ENCODE measurements at regions not wholly inside any gene's neighbourhood (a gene's known extent, or its start where the extent isn't known, plus 50 kb on each side); places are given as distances from the start of the nearest gene placed in this dataset.

DNA sequence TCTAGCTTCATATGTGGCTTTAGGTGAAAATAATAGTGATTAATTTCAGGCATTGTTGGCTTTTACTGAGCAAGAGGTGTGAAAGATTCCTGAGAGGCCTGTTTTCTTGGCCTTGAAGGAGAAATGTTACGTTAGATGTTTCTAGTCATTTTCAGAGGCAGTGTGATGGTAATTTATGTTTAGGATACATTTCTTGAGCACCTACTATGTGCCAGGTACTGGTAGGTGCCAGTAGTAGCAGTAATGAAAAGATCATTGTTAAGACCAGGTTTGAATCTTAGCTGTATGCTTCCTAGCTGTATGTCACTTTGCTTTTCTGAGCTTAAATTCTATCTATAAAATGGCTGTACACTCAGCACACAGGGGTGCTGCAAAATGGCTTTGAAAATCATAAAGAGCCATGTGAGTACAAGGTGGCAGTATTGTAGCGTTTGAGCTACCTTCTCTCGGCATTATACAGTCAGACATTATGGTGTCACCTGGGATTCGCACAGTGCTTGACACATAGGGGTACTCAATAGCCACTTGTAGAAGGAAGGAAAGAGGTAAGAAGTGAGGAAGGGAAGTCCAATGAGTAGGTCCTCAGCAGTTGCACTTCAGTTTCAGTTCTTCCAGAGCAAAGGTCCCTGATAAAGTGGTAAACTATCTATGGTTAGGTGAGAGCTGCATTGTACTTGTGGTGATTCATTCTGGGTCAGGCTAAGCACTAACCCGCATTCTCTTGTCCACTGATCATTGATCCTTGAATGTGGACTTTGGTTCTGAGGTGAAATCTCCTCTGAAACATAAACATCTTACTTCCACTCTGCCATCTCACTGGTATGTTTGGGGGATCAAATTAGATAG, 166.5 kb upstream of the NR3C1 start:
- H3K9ac ChIP-seq = no peak overlapping the region
- H3F3A ChIP-seq (ENCODE audit: low read depth) = no peaks in the 10 kb centered on the region
- no peaks in the 10 kb centered on the region for H3K4me1 ChIP-seq

DNA sequence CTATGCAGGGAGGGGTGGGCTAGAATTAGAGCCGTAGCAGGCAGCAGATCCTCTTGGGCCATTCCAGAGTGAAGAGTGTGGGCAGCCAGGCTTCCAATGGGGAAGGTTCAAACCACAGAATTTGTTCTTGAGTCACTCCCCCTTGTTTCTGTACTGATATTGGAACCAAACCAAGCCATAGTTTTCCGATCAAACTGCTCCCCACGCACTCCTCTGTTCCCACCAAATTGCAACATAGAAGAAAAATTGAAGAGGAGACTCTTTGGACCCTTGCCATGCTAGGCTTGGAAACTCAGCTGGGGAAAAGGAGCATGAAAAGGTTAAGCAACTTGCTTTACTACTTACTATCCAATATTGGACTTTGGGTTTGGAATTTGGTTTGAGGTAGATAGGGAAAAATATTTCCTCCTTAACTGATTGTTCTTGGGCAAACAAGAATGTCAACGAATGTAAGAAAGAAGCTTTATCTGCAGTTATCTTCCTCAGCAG, 165.8 kb upstream of the NR3C1 start:
- no peaks in the 10 kb centered on the region for H3K27me3 Mint-ChIP-seq (ENCODE audit: insufficient read depth, low read depth)
- Histone ChIP-seq H3K9me3 (ENCODE audit: low read depth) (no peaks in the 10 kb centered on the region), H3K4me3 (no peak overlapping the region), H3K27ac (no peak overlapping the region), H3F3A (ENCODE audit: low read depth) (no peaks in the 10 kb centered on the region), H3K4me2 (no peak overlapping the region), H2AFZ (replicated peaks) (no peak overlapping the region), H3K4me1 (no peaks in the 10 kb centered on the region), H3K27me3 (no peaks in the 10 kb centered on the region), H4K20me1 (ENCODE audit: low read depth) (no peaks in the 10 kb centered on the region), H3K36me3 (no peaks in the 10 kb centered on the region), H3K79me2 (ENCODE audit: low read depth) (no peaks in the 10 kb centered on the region), H3K9ac (no peak overlapping the region)
- H3K4me1 Mint-ChIP-seq = no peaks in the 10 kb centered on the region
- no peak for DNase-seq (ENCODE audit: low spot score)
- no peaks in the 10 kb centered on the region for H3K36me3 Mint-ChIP-seq
- H3K9me3 Mint-ChIP-seq = no peaks in the 10 kb centered on the region
- H3K4me3 Mint-ChIP-seq = no peak overlapping the region
- no peak overlapping the region for H3K27ac Mint-ChIP-seq
- no peak for TF ChIP-seq EZH2 (IDR thresholded peaks at IDR 0.05)
- TF ChIP-seq, protein P1, sequence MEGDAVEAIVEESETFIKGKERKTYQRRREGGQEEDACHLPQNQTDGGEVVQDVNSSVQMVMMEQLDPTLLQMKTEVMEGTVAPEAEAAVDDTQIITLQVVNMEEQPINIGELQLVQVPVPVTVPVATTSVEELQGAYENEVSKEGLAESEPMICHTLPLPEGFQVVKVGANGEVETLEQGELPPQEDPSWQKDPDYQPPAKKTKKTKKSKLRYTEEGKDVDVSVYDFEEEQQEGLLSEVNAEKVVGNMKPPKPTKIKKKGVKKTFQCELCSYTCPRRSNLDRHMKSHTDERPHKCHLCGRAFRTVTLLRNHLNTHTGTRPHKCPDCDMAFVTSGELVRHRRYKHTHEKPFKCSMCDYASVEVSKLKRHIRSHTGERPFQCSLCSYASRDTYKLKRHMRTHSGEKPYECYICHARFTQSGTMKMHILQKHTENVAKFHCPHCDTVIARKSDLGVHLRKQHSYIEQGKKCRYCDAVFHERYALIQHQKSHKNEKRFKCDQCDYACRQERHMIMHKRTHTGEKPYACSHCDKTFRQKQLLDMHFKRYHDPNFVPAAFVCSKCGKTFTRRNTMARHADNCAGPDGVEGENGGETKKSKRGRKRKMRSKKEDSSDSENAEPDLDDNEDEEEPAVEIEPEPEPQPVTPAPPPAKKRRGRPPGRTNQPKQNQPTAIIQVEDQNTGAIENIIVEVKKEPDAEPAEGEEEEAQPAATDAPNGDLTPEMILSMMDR (IDR thresholded peaks at IDR 0.05) = no peak
- TF ChIP-seq EZH2phosphoT487 (IDR thresholded peaks at IDR 0.05) = no peak

More for the DNA sequence above, 166.5 kb upstream of the NR3C1 start:
- no peak overlapping the region for H3K27ac Mint-ChIP-seq
- no peaks in the 10 kb centered on the region for H3K9me3 Mint-ChIP-seq
- no peaks in the 10 kb centered on the region for H3K27me3 Mint-ChIP-seq (ENCODE audit: insufficient read depth, low read depth)
- Histone ChIP-seq H3K79me2 (ENCODE audit: low read depth) (no peaks in the 10 kb centered on the region), H2AFZ (replicated peaks) (no peak overlapping the region), H3K36me3 (no peaks in the 10 kb centered on the region), H3K27ac (no peak overlapping the region), H3K4me3 (no peak overlapping the region), H3K9me3 (ENCODE audit: low read depth) (no peaks in the 10 kb centered on the region), H3K4me2 (no peak overlapping the region), H4K20me1 (ENCODE audit: low read depth) (no peaks in the 10 kb centered on the region), H3K27me3 (no peaks in the 10 kb centered on the region)
- TF ChIP-seq, protein P1 (IDR thresholded peaks at IDR 0.05) = no peak
- TF ChIP-seq EZH2 (IDR thresholded peaks at IDR 0.05) (no peak), EZH2phosphoT487 (IDR thresholded peaks at IDR 0.05) (no peak)
- H3K4me3 Mint-ChIP-seq = no peak overlapping the region
- H3K36me3 Mint-ChIP-seq = no peaks in the 10 kb centered on the region
- DNase-seq (ENCODE audit: low spot score) = no peak
- H3K4me1 Mint-ChIP-seq = no peaks in the 10 kb centered on the region

DNA sequence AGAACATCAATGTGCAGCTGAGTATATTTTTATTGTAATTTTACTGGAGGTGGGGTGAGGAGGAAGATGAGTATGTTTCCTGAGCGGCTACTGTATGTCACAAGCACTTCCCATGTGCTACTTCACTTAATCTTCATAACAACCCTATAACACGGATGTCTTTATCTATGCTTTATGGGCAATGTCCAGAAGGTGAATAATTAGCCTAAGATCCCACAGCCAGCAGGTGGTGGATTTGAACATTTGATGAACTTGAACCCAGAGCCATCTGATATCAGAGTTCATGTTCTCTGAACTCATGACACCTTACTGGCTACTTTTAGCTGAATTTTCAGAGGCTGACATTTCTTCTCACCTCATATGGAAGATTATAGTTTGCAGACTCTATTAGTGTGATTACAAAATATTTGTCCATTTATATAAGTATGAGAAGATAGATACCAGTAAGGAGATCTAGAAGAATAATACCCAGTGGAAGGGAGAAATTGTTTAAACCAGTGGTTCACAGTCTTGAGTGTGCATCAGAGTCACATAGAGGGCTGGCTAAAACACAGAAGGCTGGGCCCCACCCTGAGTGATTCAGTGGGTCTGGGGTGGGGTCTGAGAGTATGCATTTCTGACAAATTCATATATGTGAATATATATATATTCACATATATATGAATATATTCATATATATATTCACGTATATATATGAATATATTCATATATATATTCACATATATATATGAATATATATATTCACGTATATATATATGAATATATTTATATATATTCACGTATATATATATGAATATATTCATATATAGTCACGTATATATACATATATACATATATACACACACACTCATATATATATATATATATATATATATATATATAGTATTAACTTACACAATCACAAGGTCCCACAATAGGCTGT, 164.4 kb upstream of the NR3C1 start:
- no peaks in the 10 kb centered on the region for H3K36me3 Mint-ChIP-seq
- no peak overlapping the region for H3K27ac Mint-ChIP-seq
- Histone ChIP-seq H3K27me3 (no peaks in the 10 kb centered on the region), H2AFZ (replicated peaks) (no peak overlapping the region), H4K20me1 (ENCODE audit: low read depth) (no peaks in the 10 kb centered on the region), H3K79me2 (ENCODE audit: low read depth) (no peaks in the 10 kb centered on the region), H3K27ac (no peak overlapping the region), H3F3A (ENCODE audit: low read depth) (no peaks in the 10 kb centered on the region), H3K36me3 (no peaks in the 10 kb centered on the region), H3K4me3 (no peak overlapping the region), H3K4me2 (no peak overlapping the region), H3K9ac (no peak overlapping the region), H3K9me3 (ENCODE audit: low read depth) (no peaks in the 10 kb centered on the region), H3K4me1 (no peaks in the 10 kb centered on the region)
- H3K9me3 Mint-ChIP-seq = no peaks in the 10 kb centered on the region
- H3K4me3 Mint-ChIP-seq = no peak overlapping the region
- TF ChIP-seq EZH2phosphoT487 (IDR thresholded peaks at IDR 0.05) (no peak), EZH2 (IDR thresholded peaks at IDR 0.05) (no peak)
- TF ChIP-seq, protein P1 (IDR thresholded peaks at IDR 0.05) = no peak
- H3K4me1 Mint-ChIP-seq = no peaks in the 10 kb centered on the region
- no peaks in the 10 kb centered on the region for H3K27me3 Mint-ChIP-seq (ENCODE audit: insufficient read depth, low read depth)
- no peak for DNase-seq (ENCODE audit: low spot score)
